ENCODE measurements at regions not wholly inside any gene's neighbourhood (a gene's known extent, or its start where the extent isn't known, plus 50 kb on each side); places are given as distances from the start of the nearest gene placed in this dataset.
"Not testable (repeated sequence)": the region's sequence is repeated elsewhere in the genome, so short reads cannot be mapped to it uniquely, and the experiment has no call there.

DNA sequence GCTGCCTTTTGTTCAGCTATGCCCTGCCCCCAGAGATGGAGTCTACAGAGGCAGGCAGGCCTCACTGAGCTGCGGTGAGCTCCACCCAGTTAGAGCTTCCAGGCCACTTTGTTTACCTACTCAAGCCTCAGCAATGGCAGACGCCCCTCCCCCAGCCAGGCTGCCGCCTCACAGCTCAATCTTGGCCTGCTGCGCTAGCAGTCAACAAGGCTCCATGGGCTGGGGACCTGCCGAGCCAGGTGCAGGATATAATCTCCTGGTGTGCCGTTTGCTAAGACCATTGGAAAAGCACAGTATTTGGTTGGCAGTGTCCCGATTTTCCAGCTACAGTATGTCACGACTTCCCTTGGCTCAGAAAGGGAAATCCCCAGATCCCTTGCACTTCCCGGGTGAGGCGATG lies 862.0 kb downstream of the GRID1 start:
- not testable (repeated sequence) for TF ChIP-seq SP1 (IDR thresholded peaks at IDR 0.05); TARDBP (IDR thresholded peaks at IDR 0.05); CTBP1 (IDR thresholded peaks at IDR 0.05; ENCODE audit: borderline replicate concordance); ZNF384 (IDR thresholded peaks at IDR 0.05); HDGF (IDR thresholded peaks at IDR 0.05; ENCODE audit: borderline replicate concordance); LEF1 (IDR thresholded peaks at IDR 0.05; ENCODE audit: borderline replicate concordance); FOXA1 (IDR thresholded peaks at IDR 0.05); BHLHE40 (IDR thresholded peaks at IDR 0.05; ENCODE audit: borderline replicate concordance)
- TF ChIP-seq, protein P1, sequence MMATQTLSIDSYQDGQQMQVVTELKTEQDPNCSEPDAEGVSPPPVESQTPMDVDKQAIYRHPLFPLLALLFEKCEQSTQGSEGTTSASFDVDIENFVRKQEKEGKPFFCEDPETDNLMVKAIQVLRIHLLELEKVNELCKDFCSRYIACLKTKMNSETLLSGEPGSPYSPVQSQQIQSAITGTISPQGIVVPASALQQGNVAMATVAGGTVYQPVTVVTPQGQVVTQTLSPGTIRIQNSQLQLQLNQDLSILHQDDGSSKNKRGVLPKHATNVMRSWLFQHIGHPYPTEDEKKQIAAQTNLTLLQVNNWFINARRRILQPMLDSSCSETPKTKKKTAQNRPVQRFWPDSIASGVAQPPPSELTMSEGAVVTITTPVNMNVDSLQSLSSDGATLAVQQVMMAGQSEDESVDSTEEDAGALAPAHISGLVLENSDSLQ (IDR thresholded peaks at IDR 0.05): not testable (repeated sequence)

Data from HEK293T (cell line).